Fibroblast of lung (primary cell): ENCODE measurements at regions not wholly inside any gene's neighbourhood (a gene's known extent, or its start where the extent isn't known, plus 50 kb on each side); places are given as distances from the start of the nearest gene placed in this dataset.
A peak's percentile ranks its signal among the peaks of the same experiment; 100 is the strongest.

Experiments
- DNase-seq, 2 donors: peaks; one replicate each; pipeline versions ENCODE4 v3.0.0 to v3.0.0-alpha.2; 2010; ENCODE audit warnings: low read depth in 2 of 2
- H2AFZ ChIP-seq: 2 replicates; pipeline ENCODE4 v1.5.1; 2012; ENCODE audit warnings: low read length, control low read depth, inconsistent platforms
- H3K27ac ChIP-seq: 2 replicates; pipeline ENCODE4 v1.5.1; 2011; ENCODE audit warnings: low read length, control low read depth; ENCODE audit not compliant: insufficient read depth
- H3K27me3 ChIP-seq: 2 replicates; pipeline ENCODE4 v1.5.1; 2011; ENCODE audit warnings: mild to moderate bottlenecking, low read length; ENCODE audit not compliant: control insufficient read depth, insufficient read depth
- H3K36me3 ChIP-seq: 2 replicates; pipeline ENCODE4 v1.5.1; 2011; ENCODE audit warnings: low read length; ENCODE audit not compliant: control insufficient read depth, insufficient read depth
- H3K4me1 ChIP-seq: 2 replicates; pipeline ENCODE4 v1.5.1; 2011; ENCODE audit warnings: low read length; ENCODE audit not compliant: control insufficient read depth, insufficient read depth; ENCODE audit errors: extremely low read depth
- H3K4me2 ChIP-seq: 2 replicates; pipeline ENCODE4 v1.5.1; 2011; ENCODE audit warnings: low read length, control low read depth; ENCODE audit not compliant: insufficient read depth; ENCODE audit errors: extremely low read depth
- H3K4me3 ChIP-seq, 4 experiments: fragments of 200-600 bp in 1 of 4; sonication (generic) in 1 of 4; replicated peaks in 1 of 4; 2 replicates each; pipeline ENCODE4 v1.5.1; 2011 to 2016; ENCODE audit warnings: low read length in 4 of 4, low read depth in 3 of 4, mild to moderate bottlenecking in 3 of 4, control low read depth in 2 of 4, inconsistent platforms in 1 of 4, mixed read lengths in 1 of 4; ENCODE audit not compliant: insufficient read depth in 1 of 4; ENCODE audit errors: control extremely low read depth in 1 of 4
- H3K79me2 ChIP-seq: 2 replicates; pipeline ENCODE4 v1.5.1; 2012; ENCODE audit warnings: mild to moderate bottlenecking, low read length, inconsistent platforms; ENCODE audit not compliant: control insufficient read depth, insufficient read depth
- H3K9ac ChIP-seq: 2 replicates; pipeline ENCODE4 v1.5.1; 2011; ENCODE audit warnings: mild to moderate bottlenecking, low read length, control low read depth; ENCODE audit not compliant: insufficient read depth
- H3K9me3 ChIP-seq: 2 replicates; pipeline ENCODE4 v1.5.1; 2012; ENCODE audit warnings: low read depth, low read length; ENCODE audit not compliant: control insufficient read depth, insufficient read depth
- H4K20me1 ChIP-seq: 2 replicates; pipeline ENCODE4 v1.5.1; 2011; ENCODE audit warnings: low read length; ENCODE audit not compliant: control insufficient read depth, insufficient read depth; ENCODE audit errors: extremely low read depth
- EZH2 ChIP-seq: IDR thresholded peaks from 2 replicates; pipeline ENCODE4 v1.5.1; 2012; ENCODE audit warnings: low read length, control low read depth, mild to moderate bottlenecking; ENCODE audit errors: missing control alignments
- TF ChIP-seq, protein P1 (sequence below), 2 donors: IDR thresholded peaks in 1 of 2; conservative IDR thresholded peaks in 1 of 2; 1 replicate in 1 of 2; 2 replicates in 1 of 2; pipeline ENCODE4 v1.5.1; 2011 to 2012; ENCODE audit warnings: low read length in 2 of 2, control low read depth in 1 of 2, inconsistent platforms in 1 of 2, low read depth in 1 of 2, mild to moderate bottlenecking in 1 of 2

DNA sequence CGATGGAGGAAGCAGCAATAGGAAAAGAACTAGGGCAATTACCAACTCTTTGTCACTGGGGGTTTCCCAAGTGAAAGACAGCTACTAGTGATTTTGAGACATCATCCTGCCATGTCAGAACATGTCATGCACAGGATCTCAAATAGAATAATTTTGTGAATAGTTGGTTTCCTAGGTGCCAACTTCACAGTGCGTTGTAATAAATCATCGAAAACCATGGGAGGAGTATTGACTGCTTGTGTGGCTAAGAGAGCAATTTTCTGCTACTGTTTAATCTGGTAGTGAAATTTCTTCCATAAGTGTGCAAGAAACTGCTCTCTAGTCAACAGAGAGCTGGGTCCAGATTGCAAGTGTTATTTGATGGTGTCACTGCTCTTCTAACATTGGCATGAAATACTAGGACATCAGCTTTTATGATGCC, 168.6 kb downstream of the NNT start:
- Histone ChIP-seq H3K27ac (no peak overlapping the region), H3K36me3 (no peaks in the 10 kb centered on the region), H3K9ac (no peak overlapping the region)

DNA sequence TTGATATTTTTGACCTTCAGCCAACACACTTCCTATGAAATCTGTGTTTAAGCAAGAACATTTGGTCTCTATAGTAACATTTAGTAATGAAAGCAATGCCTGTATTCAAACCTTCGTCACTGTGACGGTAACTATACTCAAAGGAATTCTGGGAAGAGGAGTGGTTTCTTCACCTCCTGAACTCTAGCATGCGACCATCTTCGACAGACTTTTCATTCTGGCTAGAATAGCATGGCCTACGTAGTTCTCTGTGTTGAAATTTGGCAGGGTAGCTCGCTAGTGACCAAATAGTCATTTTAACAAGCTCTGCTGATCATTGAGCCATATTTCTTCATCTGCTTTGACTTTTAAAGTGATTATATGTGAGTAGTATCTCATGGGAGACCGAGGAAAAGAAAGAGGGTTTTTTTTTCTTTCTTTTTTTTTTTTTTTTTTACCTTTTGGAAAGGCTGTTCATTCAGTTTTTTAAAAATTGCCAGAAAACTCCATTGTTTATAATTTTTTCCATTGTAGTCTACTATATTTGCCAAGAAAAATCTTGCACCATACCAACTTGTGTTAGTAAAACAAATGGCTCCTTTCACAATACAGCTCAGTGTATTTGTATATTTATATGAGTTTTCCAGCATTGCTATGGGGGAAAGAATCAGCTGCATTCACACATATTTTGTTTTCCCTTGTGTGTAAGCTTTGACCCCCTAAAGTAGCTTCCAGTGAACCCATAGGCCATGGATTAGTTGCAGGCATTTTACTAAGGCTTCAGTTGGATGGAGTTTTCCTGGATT, 166.8 kb downstream of the NNT start:
- no peaks in the 10 kb centered on the region for H4K20me1 ChIP-seq
- H3K4me2 ChIP-seq, result no peak overlapping the region
- H3K9me3 ChIP-seq, result no peaks in the 10 kb centered on the region
- no peak for TF ChIP-seq EZH2
- TF ChIP-seq, protein P1, sequence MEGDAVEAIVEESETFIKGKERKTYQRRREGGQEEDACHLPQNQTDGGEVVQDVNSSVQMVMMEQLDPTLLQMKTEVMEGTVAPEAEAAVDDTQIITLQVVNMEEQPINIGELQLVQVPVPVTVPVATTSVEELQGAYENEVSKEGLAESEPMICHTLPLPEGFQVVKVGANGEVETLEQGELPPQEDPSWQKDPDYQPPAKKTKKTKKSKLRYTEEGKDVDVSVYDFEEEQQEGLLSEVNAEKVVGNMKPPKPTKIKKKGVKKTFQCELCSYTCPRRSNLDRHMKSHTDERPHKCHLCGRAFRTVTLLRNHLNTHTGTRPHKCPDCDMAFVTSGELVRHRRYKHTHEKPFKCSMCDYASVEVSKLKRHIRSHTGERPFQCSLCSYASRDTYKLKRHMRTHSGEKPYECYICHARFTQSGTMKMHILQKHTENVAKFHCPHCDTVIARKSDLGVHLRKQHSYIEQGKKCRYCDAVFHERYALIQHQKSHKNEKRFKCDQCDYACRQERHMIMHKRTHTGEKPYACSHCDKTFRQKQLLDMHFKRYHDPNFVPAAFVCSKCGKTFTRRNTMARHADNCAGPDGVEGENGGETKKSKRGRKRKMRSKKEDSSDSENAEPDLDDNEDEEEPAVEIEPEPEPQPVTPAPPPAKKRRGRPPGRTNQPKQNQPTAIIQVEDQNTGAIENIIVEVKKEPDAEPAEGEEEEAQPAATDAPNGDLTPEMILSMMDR (conservative IDR thresholded peaks at IDR 0.05 in 1 of 2, IDR thresholded peaks at IDR 0.05 in 1 of 2; ENCODE audit: low read depth in 1 of 2, low read length in 2 of 2), result no peak
- H3K4me1 ChIP-seq, result peaks cover 3% of the 10 kb centered on the region
- H3K79me2 ChIP-seq, result no peaks in the 10 kb centered on the region
- H3K27ac ChIP-seq, result peak overlapping the region; percentile 67
- H3K9ac ChIP-seq, result no peak overlapping the region
- H3K4me3 ChIP-seq, result no peak overlapping the region
- H3K27me3 ChIP-seq, result no peaks in the 10 kb centered on the region
- no peaks in the 10 kb centered on the region for H3K36me3 ChIP-seq
- DNase-seq, result peak; percentile 15 to 99
- no peak overlapping the region for H2AFZ ChIP-seq

More for the DNA sequence above, 168.6 kb downstream of the NNT start:
- H3K9me3 ChIP-seq, result no peaks in the 10 kb centered on the region
- no peaks in the 10 kb centered on the region for H3K79me2 ChIP-seq
- H3K4me2 ChIP-seq, result no peak overlapping the region
- DNase-seq, result no peak
- H3K27me3 ChIP-seq, result no peaks in the 10 kb centered on the region
- TF ChIP-seq EZH2, result no peak
- TF ChIP-seq, protein P1 (conservative IDR thresholded peaks at IDR 0.05 in 1 of 2, IDR thresholded peaks at IDR 0.05 in 1 of 2; ENCODE audit: low read depth in 1 of 2, low read length in 2 of 2), result no peak
- H3K4me1 ChIP-seq, result peaks cover 3% of the 10 kb centered on the region
- H3K4me3 ChIP-seq, result no peak overlapping the region
- H2AFZ ChIP-seq, result no peak overlapping the region
- no peaks in the 10 kb centered on the region for H4K20me1 ChIP-seq
